H1 (cell line): ENCODE measurements at regions not wholly inside any gene's neighbourhood (a gene's known extent, or its start where the extent isn't known, plus 50 kb on each side); places are given as distances from the start of the nearest gene placed in this dataset.

ENCODE experiments used
- CEBPB ChIP-seq: IDR thresholded peaks from 2 replicates; pipeline ENCODE4 v1.6.1; 2012; ENCODE audit warnings: low read depth, low read length
- CHD1 ChIP-seq: IDR thresholded peaks from 2 replicates; pipeline ENCODE4 v1.6.1; 2012; ENCODE audit warnings: low read depth, low read length, improper control_type of control experiment
- CREB1 ChIP-seq: IDR thresholded peaks from 2 replicates; pipeline ENCODE4 v1.6.1; 2012; ENCODE audit warnings: inconsistent platforms
- JUN ChIP-seq: IDR thresholded peaks from 2 replicates; pipeline ENCODE4 v1.6.1; 2011; ENCODE audit warnings: low read depth, mild to moderate bottlenecking, improper control_type of control experiment, low read length
- KDM1A ChIP-seq: fragments of 200-600, 300-600 bp; sonication (generic); IDR thresholded peaks from 2 replicates; pipeline ENCODE4 v1.7.1; 2016; ENCODE audit warnings: mild to moderate bottlenecking, low read length, borderline replicate concordance
- NRF1 ChIP-seq: IDR thresholded peaks from 2 replicates; pipeline ENCODE4 v1.6.1; 2011; ENCODE audit warnings: mild to moderate bottlenecking, low read depth, low read length, improper control_type of control experiment
- POLR2A ChIP-seq, 2 experiments: IDR thresholded peaks; 1 replicate in 1 of 2; 2 replicates in 1 of 2; pipeline ENCODE4 v1.6.1; 2011; ENCODE audit warnings: low read depth in 2 of 2, low read length in 2 of 2, mild to moderate bottlenecking in 2 of 2; ENCODE audit errors: control extremely low read depth in 1 of 2
- POLR2AphosphoS5 ChIP-seq: IDR thresholded peaks from 2 replicates; pipeline ENCODE4 v1.6.1; 2011; ENCODE audit warnings: low read depth, low read length
- SUZ12 ChIP-seq: fragments of 200-600 bp; sonication (generic); IDR thresholded peaks from 2 replicates; pipeline ENCODE4 v1.6.1; 2012; ENCODE audit warnings: mild to moderate bottlenecking, inconsistent platforms, low read length, moderate library complexity, mixed read lengths
- TAF1 ChIP-seq: IDR thresholded peaks from 2 replicates; pipeline ENCODE4 v1.6.1; 2011; ENCODE audit warnings: mild to moderate bottlenecking, low read depth, low read length
- TF ChIP-seq, protein P1 (sequence below), 3 experiments: IDR thresholded peaks; 1 replicate in 2 of 3; 2 replicates in 1 of 3; pipeline versions ENCODE4 v1.5.1 to v1.6.1; 2011; ENCODE audit warnings: low read length in 3 of 3, mild to moderate bottlenecking in 3 of 3, inconsistent platforms in 2 of 3, low read depth in 1 of 3, moderate library complexity in 1 of 3; ENCODE audit not compliant: insufficient read depth in 1 of 3; ENCODE audit errors: control extremely low read depth in 1 of 3
- TF ChIP-seq, protein P2 (sequence below): IDR thresholded peaks from 2 replicates; pipeline ENCODE4 v1.6.1; 2012; ENCODE audit warnings: low read length, inconsistent platforms

DNA sequence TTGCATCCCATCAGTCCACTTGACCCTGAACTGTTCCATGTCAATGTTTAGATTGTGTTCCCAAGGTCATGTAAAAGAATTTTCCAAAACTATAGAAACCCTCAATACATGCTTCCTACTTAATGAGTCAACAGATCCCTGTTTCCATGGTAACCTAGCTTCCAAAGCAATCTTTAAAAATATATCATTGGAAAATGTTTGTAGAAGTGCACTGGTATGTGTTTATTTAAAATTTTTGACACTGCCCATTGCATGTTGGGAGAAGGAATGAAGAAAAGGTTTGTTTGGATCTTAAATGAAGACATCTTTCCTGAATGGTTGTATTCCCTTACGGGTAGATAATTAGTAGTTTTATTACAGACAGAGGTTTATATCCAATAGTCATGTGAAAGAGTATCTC is 345.3 kb downstream of the GABRG1 start:
- TF ChIP-seq, protein P1, sequence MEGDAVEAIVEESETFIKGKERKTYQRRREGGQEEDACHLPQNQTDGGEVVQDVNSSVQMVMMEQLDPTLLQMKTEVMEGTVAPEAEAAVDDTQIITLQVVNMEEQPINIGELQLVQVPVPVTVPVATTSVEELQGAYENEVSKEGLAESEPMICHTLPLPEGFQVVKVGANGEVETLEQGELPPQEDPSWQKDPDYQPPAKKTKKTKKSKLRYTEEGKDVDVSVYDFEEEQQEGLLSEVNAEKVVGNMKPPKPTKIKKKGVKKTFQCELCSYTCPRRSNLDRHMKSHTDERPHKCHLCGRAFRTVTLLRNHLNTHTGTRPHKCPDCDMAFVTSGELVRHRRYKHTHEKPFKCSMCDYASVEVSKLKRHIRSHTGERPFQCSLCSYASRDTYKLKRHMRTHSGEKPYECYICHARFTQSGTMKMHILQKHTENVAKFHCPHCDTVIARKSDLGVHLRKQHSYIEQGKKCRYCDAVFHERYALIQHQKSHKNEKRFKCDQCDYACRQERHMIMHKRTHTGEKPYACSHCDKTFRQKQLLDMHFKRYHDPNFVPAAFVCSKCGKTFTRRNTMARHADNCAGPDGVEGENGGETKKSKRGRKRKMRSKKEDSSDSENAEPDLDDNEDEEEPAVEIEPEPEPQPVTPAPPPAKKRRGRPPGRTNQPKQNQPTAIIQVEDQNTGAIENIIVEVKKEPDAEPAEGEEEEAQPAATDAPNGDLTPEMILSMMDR (IDR thresholded peaks at IDR 0.05; ENCODE audit: control extremely low read depth in 1 of 3, insufficient read depth in 1 of 3, low read depth in 1 of 3, low read length in 3 of 3), result no peak
- TF ChIP-seq JUN, result no peak
- TF ChIP-seq CHD1, result no peak
- no peak for TF ChIP-seq CREB1
- TF ChIP-seq POLR2A (IDR thresholded peaks at IDR 0.05; ENCODE audit: control extremely low read depth in 1 of 2, low read depth in 2 of 2, low read length in 2 of 2), result no peak
- no peak for TF ChIP-seq CEBPB
- TF ChIP-seq TAF1, result no peak
- TF ChIP-seq KDM1A, result no peak
- no peak for TF ChIP-seq SUZ12
- TF ChIP-seq, protein P2, sequence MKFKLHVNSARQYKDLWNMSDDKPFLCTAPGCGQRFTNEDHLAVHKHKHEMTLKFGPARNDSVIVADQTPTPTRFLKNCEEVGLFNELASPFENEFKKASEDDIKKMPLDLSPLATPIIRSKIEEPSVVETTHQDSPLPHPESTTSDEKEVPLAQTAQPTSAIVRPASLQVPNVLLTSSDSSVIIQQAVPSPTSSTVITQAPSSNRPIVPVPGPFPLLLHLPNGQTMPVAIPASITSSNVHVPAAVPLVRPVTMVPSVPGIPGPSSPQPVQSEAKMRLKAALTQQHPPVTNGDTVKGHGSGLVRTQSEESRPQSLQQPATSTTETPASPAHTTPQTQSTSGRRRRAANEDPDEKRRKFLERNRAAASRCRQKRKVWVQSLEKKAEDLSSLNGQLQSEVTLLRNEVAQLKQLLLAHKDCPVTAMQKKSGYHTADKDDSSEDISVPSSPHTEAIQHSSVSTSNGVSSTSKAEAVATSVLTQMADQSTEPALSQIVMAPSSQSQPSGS, result no peak
- TF ChIP-seq POLR2AphosphoS5, result no peak
- TF ChIP-seq NRF1, result no peak
